Stimulated activated naive CD8-positive, alpha-beta T cell treated with anti-CD3 and anti-CD28 coated beads, Interleukin-15, amount 100 ng/mL, for 72 hours (primary cell): ENCODE measurements at regions not wholly inside any gene's neighbourhood (a gene's known extent, or its start where the extent isn't known, plus 50 kb on each side); places are given as distances from the start of the nearest gene placed in this dataset.

Experiments
- ATAC-seq: fragments of 150-1000 bp; cut with Tn5 transposase; 2 replicates; pipeline ENCODE4 v1.10.0; 2021; ENCODE audit warnings: mild to moderate bottlenecking, moderate library complexity
- DNase-seq, 2 donors: peaks; one replicate each; pipeline ENCODE4 v3.0.0; 2021 to 2022
- H3K27ac Mint-ChIP-seq, 2 donors: one replicate each; pipeline ENCODE4 v1.8.0; 2022; ENCODE audit warnings: mild to moderate bottlenecking in 2 of 2, mixed read lengths in 2 of 2, moderate library complexity in 2 of 2
- H3K27me3 Mint-ChIP-seq: one replicate; pipeline ENCODE4 v1.8.0; 2022; ENCODE audit warnings: mixed read lengths
- H3K4me1 Mint-ChIP-seq: one replicate; pipeline ENCODE4 v1.8.0; 2022; ENCODE audit warnings: mild to moderate bottlenecking, mixed read lengths
- H3K4me3 Mint-ChIP-seq, 2 donors: one replicate each; pipeline ENCODE4 v1.8.0; 2022; ENCODE audit warnings: mild to moderate bottlenecking in 2 of 2, mixed read lengths in 2 of 2, moderate library complexity in 1 of 2
- H3K9me3 Mint-ChIP-seq, 2 donors: one replicate each; pipeline ENCODE4 v1.8.0; 2022; ENCODE audit warnings: mixed read lengths in 2 of 2

DNA sequence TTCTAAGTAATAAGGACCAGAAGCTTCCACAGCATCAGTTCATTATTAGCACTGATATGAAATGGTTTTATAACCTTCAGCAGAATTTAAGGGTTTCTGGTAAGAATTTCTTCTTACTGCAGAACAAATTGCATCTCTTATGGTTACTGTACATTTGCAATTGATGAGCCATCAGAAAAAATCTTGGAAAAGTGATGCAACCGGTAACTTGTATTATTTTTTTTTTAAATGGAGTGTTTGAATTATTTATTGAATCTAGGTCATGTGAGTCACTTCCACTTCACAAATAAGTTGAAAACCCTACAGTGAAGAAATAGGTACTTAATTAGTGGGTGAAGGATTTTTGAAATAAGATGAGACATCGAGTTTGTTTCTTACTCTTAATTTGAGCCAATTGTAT lies 786.0 kb downstream of the TUSC7 start:
- H3K4me3 Mint-ChIP-seq: no peak overlapping the region
- H3K9me3 Mint-ChIP-seq: peaks cover 0 to 7% of the 10 kb centered on the region in 2 donors
- H3K27ac Mint-ChIP-seq: no peak overlapping the region
- no peaks in the 10 kb centered on the region for H3K4me1 Mint-ChIP-seq
- ATAC-seq (no peak), DNase-seq (no peak)
- H3K27me3 Mint-ChIP-seq: no peaks in the 10 kb centered on the region

DNA sequence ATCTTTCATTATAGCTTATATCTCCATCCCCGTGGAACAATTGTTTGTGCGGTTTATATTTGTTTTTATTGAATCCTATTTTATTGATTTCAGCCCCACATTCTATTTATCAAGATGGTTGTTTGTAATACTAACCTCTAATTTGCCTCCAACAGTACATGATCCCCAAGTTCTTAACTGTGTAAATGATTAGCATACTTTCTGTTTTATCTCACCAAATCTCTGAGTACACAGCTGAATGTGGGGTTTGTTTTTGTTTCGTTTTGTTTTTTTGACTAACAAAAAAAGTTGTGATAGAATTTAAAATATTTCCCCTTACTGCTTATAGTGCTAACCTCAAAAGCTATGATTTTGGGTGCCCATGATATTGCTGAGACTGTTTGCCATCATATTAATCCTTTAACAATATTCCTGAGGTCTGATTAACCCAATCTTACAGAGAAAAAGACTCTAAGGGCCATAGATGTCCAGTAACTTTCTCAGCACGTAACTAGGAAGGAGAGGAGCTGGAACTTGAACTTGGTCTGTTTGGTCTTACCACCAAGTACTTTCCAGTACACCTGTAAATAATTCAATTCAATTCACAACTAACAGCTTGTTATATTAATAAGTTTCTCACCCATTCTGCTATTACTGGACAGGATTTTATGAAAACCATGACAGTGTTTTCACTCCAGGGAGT lies 789.8 kb downstream of the TUSC7 start:
- H3K27me3 Mint-ChIP-seq: no peaks in the 10 kb centered on the region

DNA sequence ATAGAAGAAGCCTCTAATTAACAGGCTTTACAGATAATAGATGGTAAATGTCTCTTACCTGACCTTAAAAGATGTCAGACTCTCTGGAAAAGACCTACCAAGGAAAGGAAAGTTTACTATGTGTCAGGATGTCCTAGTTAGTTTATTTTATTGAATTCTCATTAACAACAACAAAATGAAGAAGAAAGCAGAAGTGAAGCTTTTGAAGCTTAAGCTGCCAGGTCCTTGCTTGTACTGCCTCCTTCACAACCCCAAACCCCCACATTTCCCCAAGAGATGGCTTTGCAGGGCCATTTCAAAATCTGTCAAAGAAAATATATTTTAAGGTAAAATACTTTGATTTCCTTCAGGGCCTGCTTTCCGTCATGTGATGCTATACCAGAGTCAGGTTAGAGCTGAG lies 798.4 kb downstream of the TUSC7 start:
- H3K4me1 Mint-ChIP-seq: no peaks in the 10 kb centered on the region
- no peaks in the 10 kb centered on the region for H3K27me3 Mint-ChIP-seq
- DNase-seq (no peak), ATAC-seq (no peak)
- no peak overlapping the region for H3K27ac Mint-ChIP-seq
- H3K4me3 Mint-ChIP-seq: no peak overlapping the region
- H3K9me3 Mint-ChIP-seq: no peaks in the 10 kb centered on the region

More for the DNA sequence above, 789.8 kb downstream of the TUSC7 start:
- H3K4me1 Mint-ChIP-seq: no peaks in the 10 kb centered on the region
- ATAC-seq (no peak), DNase-seq (no peak)
- no peak overlapping the region for H3K4me3 Mint-ChIP-seq
- no peak overlapping the region for H3K27ac Mint-ChIP-seq
- no peaks in the 10 kb centered on the region for H3K9me3 Mint-ChIP-seq

GRCh38 chr3:117509858-117510257 lies 800.3 kb downstream of the TUSC7 start:
- Mint-ChIP-seq H3K9me3 (peaks cover 0 to 5% of the 10 kb centered on the region in 2 donors), H3K4me3 (no peak overlapping the region), H3K4me1 (no peaks in the 10 kb centered on the region), H3K27ac (no peak overlapping the region), H3K27me3 (no peaks in the 10 kb centered on the region)
- DNase-seq (no peak), ATAC-seq (no peak)

- no peaks in the 10 kb centered on the region for H3K27me3 Mint-ChIP-seq
Measured at GRCh38 chr3:117510396-117510795, 800.8 kb downstream of the TUSC7 start.

DNA sequence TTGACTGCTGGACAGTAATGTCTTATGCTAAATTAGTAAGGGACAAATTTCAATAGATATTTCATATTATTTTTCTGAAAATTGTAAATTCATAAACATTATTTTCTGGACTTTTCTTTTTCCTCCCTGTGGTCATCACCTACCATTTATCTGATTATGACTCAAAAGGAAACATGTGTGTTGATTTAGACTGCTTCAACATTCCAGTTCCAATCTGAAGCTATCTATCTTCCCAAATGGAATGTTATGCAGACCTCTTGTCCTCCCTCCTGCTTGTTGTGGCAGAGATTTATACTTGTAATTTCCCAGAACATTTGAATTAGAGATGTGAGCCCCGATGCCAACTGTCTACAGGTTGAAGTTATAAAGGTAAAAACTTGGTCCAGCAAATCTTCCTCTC lies 803.4 kb downstream of the TUSC7 start:
- H3K4me3 Mint-ChIP-seq: no peak overlapping the region
- no peak overlapping the region for H3K27ac Mint-ChIP-seq
- H3K27me3 Mint-ChIP-seq: no peaks in the 10 kb centered on the region
- no peak for ATAC-seq
- no peaks in the 10 kb centered on the region for H3K4me1 Mint-ChIP-seq
- DNase-seq: no peak
- peaks cover 0 to 10% of the 10 kb centered on the region in 2 donors for H3K9me3 Mint-ChIP-seq

More at GRCh38 chr3:117510396-117510795, 800.8 kb downstream of the TUSC7 start:
- H3K4me1 Mint-ChIP-seq: no peaks in the 10 kb centered on the region
- H3K9me3 Mint-ChIP-seq: peaks cover 0 to 5% of the 10 kb centered on the region in 2 donors
- DNase-seq (no peak), ATAC-seq (no peak)
- H3K4me3 Mint-ChIP-seq: no peak overlapping the region
- H3K27ac Mint-ChIP-seq: no peak overlapping the region

- no peak for DNase-seq
- H3K27ac Mint-ChIP-seq: no peak overlapping the region
- peaks cover 0 to 16% of the 10 kb centered on the region in 2 donors for H3K9me3 Mint-ChIP-seq
- no peaks in the 10 kb centered on the region for H3K4me1 Mint-ChIP-seq
- no peaks in the 10 kb centered on the region for H3K27me3 Mint-ChIP-seq
- H3K4me3 Mint-ChIP-seq: no peak overlapping the region
- no peak for ATAC-seq
Measured at GRCh38 chr3:117515309-117515708, 805.7 kb downstream of the TUSC7 start.

DNA sequence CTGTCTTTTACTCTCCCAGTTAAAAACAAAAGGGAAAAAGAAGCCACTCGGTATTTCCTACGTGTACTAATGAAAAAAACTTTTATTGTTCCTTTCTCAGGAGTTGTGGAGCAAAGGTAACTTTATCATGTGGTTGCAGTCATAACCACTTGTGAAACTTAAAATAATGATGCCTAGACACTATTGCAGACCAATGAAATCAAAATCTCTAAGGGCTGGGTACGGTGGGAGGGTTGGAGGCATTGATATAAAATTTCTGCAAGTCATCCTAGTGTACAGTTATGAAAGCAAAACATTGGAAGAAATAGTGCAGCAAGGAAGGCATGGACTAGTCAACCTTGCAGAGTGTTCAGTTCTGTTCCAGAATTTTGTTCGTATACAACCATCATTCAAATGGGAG lies 808.8 kb downstream of the TUSC7 start:
- ATAC-seq (no peak), DNase-seq (no peak)
- Mint-ChIP-seq H3K27me3 (no peaks in the 10 kb centered on the region), H3K27ac (no peak overlapping the region), H3K9me3 (peaks cover 0 to 16% of the 10 kb centered on the region in 2 donors), H3K4me3 (no peak overlapping the region), H3K4me1 (no peaks in the 10 kb centered on the region)

- Mint-ChIP-seq H3K4me3 (no peak overlapping the region), H3K4me1 (no peaks in the 10 kb centered on the region), H3K27me3 (no peaks in the 10 kb centered on the region), H3K27ac (no peak overlapping the region), H3K9me3 (peaks cover 0 to 11% of the 10 kb centered on the region in 2 donors)
- DNase-seq (no peak), ATAC-seq (no peak)
Measured at GRCh38 chr3:117519776-117520175, 810.2 kb downstream of the TUSC7 start.

- no peak overlapping the region for H3K4me3 Mint-ChIP-seq
- H3K27me3 Mint-ChIP-seq: no peaks in the 10 kb centered on the region
- no peak for ATAC-seq
- H3K9me3 Mint-ChIP-seq: peaks cover 0 to 11% of the 10 kb centered on the region in 2 donors
- no peak overlapping the region for H3K27ac Mint-ChIP-seq
- DNase-seq: no peak
- H3K4me1 Mint-ChIP-seq: no peaks in the 10 kb centered on the region
Measured at GRCh38 chr3:117520582-117520981, 811.0 kb downstream of the TUSC7 start.

DNA sequence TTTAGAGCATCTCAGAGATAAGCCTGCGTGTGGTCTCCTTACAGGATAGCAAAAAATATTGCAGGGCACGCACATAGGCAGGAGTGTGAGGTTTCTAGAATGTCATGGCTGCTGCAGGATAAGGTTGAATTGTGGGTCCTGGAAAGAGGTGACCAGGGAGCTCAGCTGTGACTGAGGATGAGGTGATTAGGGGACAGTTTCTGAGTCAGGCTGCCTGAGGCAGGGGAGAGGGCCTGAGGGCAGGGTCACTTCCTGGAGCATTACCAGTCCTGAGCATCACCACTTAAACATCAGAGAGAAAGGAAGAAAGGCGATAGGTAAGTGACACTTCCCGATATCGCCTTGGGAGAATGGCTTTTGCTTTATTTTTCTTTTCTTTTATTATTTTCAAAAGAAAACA lies 813.8 kb downstream of the TUSC7 start:
- Mint-ChIP-seq H3K4me1 (no peaks in the 10 kb centered on the region), H3K27me3 (no peaks in the 10 kb centered on the region), H3K4me3 (no peak overlapping the region), H3K9me3 (peaks cover 3 to 10% of the 10 kb centered on the region in 2 donors), H3K27ac (no peak overlapping the region)
- ATAC-seq (no peak), DNase-seq (no peak)

DNA sequence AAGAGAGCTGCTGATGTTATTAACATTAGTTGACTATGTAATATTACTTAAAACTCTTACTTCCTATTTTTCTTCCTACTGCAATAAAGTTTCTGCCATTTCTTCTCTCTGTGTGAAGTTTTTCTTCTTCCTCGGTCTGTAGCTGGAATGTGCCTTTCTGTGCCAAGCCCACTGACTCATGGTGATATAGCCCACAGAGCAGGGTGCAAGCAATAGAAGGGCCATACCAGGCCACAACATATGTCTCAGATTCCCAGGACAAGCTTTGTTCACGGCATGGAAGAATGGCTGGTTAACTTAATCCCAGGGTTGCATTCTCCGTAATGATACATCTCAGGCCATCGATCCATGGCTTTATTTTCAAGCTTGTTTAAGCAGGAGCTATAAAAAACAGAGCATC lies 815.3 kb downstream of the TUSC7 start:
- no peak overlapping the region for H3K4me3 Mint-ChIP-seq
- no peak for ATAC-seq
- DNase-seq: no peak
- no peak overlapping the region for H3K27ac Mint-ChIP-seq
- H3K9me3 Mint-ChIP-seq: peaks cover 5 to 20% of the 10 kb centered on the region in 2 donors
- no peaks in the 10 kb centered on the region for H3K27me3 Mint-ChIP-seq
- no peaks in the 10 kb centered on the region for H3K4me1 Mint-ChIP-seq

DNA sequence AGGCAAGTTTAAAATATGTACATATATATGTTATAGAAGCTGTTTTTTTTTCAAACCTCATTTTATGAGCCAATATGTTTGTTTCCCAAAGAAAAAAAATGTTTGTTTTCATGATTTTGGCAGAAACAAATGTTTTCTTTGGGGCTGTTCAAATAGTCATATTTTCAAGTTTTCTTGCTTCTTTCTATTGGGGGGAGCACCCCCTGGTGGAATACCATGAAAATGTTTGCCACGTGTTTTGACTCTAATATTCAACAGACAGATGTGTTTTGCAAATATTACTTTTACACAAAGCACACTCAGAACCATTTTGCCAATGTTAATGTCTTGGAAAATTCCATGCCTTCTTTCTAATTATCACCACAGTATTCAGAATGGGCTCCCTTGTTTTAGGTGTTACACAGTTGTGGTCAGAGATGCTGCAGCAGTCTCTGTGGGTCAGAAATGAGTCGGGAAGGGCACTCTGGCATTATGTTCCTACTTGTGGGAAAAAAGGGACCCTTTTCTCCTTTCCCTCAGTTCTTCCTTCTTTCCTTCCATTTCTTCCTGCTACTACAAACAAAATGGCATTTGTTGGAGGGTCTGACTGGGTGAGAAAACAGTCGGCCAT lies 817.0 kb downstream of the TUSC7 start:
- Mint-ChIP-seq H3K27ac (no peak overlapping the region), H3K4me1 (no peaks in the 10 kb centered on the region), H3K4me3 (no peak overlapping the region), H3K27me3 (no peaks in the 10 kb centered on the region), H3K9me3 (peaks cover 11 to 23% of the 10 kb centered on the region in 2 donors)
- ATAC-seq (no peak), DNase-seq (no peak)

DNA sequence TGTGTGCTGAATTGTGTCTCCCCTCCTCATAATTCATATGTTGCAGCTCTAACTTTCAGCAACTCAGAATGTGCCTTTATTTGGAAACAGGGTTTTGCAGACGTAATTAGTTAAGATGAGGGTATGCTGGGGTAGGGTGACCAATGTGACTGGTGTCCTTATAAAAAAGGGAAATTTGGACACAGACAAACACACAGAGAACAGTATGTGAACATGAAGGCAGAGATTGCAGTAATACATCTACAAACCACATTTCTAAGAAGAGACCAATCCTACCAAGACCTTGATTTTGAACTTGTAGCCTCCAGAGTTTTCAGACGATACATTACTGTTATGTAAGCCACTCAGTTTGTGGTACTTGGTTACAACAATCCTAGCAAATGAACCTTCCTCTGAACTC lies 817.8 kb downstream of the TUSC7 start:
- Mint-ChIP-seq H3K4me1 (no peaks in the 10 kb centered on the region), H3K9me3 (peaks cover 16 to 23% of the 10 kb centered on the region in 2 donors), H3K4me3 (no peak overlapping the region), H3K27me3 (no peaks in the 10 kb centered on the region), H3K27ac (no peak overlapping the region)
- no peak for DNase-seq
- ATAC-seq: no peak

- peaks cover 17 to 23% of the 10 kb centered on the region in 2 donors for H3K9me3 Mint-ChIP-seq
- DNase-seq (no peak), ATAC-seq (no peak)
- H3K4me3 Mint-ChIP-seq: no peak overlapping the region
- no peaks in the 10 kb centered on the region for H3K4me1 Mint-ChIP-seq
- no peaks in the 10 kb centered on the region for H3K27me3 Mint-ChIP-seq
- H3K27ac Mint-ChIP-seq: no peak overlapping the region
Measured at GRCh38 chr3:117528688-117529087, 819.1 kb downstream of the TUSC7 start.

DNA sequence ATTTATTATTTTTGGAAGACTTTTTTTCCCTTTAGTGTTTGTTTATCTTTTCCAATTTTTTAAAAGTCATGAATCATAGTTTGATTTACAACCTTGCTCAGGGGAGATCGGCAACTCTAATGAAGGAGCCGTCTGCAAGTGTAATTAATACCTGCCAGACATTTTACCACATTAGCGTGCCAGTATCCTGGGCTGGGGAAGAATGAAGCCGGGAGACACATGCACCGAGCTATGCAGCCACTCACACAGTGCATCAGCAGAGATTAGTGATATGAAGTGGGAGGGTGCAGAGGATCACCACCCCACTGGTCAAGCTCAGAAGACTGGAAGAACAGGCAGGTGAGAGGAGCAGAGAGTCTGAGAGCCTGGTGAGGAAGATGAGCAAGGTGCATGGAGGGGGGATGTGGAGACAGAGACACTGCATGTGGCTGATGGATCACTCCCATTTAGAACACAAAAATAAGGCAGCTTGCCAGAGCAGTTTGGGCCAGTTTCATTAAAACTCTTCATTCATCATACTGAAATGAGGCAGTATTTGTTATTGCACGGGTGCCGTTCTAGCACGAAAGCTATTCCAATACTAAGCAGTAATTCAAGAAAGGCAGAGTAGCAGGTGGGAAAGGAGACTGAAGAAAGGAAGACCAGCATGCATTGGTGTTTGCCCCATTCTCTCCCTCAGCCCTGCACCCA lies 821.6 kb downstream of the TUSC7 start:
- no peak for DNase-seq
- no peaks in the 10 kb centered on the region for H3K27me3 Mint-ChIP-seq
- ATAC-seq: no peak
- no peak overlapping the region for H3K4me3 Mint-ChIP-seq
- peaks cover 21 to 23% of the 10 kb centered on the region in 2 donors for H3K9me3 Mint-ChIP-seq
- H3K27ac Mint-ChIP-seq: no peak overlapping the region
- H3K4me1 Mint-ChIP-seq: no peaks in the 10 kb centered on the region
